ENCODE measurements at regions not wholly inside any gene's neighbourhood (a gene's known extent, or its start where the extent isn't known, plus 50 kb on each side); places are given as distances from the start of the nearest gene placed in this dataset.

DNA sequence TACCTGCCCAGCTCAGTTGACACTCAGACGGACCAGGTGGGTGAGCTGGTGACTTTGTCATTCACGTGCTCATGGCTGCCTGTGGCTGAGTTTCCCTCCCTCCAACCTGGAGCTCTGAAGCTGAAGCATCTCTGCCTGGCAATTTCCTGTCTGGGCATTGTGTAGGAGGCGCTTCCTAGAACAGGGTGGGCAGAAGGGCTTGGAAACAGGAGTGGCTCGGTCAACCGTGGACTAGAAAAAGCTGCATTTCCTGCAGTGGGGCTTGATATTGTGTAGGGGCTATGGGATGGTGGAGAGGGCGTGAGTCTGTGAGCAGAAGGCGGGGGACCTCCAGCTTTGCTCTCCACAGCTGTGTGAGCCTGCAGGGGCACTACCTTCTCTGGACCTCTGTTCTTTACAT lies 278.3 kb downstream of the TEX29 start:
- TF ChIP-seq, protein P1, sequence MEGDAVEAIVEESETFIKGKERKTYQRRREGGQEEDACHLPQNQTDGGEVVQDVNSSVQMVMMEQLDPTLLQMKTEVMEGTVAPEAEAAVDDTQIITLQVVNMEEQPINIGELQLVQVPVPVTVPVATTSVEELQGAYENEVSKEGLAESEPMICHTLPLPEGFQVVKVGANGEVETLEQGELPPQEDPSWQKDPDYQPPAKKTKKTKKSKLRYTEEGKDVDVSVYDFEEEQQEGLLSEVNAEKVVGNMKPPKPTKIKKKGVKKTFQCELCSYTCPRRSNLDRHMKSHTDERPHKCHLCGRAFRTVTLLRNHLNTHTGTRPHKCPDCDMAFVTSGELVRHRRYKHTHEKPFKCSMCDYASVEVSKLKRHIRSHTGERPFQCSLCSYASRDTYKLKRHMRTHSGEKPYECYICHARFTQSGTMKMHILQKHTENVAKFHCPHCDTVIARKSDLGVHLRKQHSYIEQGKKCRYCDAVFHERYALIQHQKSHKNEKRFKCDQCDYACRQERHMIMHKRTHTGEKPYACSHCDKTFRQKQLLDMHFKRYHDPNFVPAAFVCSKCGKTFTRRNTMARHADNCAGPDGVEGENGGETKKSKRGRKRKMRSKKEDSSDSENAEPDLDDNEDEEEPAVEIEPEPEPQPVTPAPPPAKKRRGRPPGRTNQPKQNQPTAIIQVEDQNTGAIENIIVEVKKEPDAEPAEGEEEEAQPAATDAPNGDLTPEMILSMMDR (IDR thresholded peaks at IDR 0.05 in 4 of 5, conservative IDR thresholded peaks at IDR 0.05 in 1 of 5): no peak
- no peak for TF ChIP-seq POLR2A (IDR thresholded peaks at IDR 0.05)
